GM18870 (cell line): ENCODE measurements at regions not wholly inside any gene's neighbourhood (a gene's known extent, or its start where the extent isn't known, plus 50 kb on each side); places are given as distances from the start of the nearest gene placed in this dataset.
"Not testable (repeated sequence)": the region's sequence is repeated elsewhere in the genome, so short reads cannot be mapped to it uniquely, and the experiment has no call there.

Source experiments
- ATAC-seq: cut with Tn5 transposase; IDR thresholded peaks from one replicate; pipeline ENCODE4 v1.9.1; 2021; ENCODE audit warnings: moderate library complexity; ENCODE audit not compliant: unreplicated experiment

DNA sequence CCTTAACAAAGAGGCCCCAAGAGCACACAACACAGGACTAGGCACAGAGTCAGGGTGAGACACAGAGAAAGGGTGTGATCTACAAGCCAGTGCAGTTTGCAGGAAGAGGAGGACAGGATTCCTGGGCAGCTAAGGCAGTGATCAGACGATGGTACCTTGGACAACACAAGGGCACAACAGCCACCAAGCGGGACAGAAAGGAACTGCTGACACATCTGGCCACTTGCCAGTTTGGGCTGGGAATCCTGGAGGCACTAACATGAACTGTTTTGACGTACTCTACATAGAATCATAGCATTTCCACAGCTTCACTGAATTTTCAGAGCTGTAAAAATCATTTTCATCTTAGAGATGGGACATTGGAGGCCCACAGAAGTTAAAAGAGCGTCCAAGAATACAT is 221.5 kb upstream of the SLC35G4 start:
- no peak for ATAC-seq

DNA sequence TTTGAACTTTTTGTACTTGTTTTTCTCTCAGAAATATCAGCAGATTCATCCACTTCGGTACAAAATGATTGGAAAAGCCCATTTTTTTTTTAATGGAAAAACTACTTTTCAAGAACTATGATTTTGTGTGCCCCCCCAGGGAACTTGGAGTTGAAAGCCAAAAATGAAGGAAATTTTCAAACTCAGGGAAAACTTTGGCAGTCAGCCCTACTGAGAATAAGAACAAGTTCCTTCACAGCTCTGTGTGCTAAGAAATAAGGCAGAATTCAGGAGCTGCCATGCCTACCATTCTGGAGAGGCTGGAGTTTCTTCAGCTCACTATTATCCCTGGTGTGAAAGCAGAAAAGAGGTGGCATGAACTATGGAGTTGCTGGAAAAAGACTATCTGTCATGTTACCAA is 226.0 kb upstream of the SLC35G4 start:
- ATAC-seq = no peak

DNA sequence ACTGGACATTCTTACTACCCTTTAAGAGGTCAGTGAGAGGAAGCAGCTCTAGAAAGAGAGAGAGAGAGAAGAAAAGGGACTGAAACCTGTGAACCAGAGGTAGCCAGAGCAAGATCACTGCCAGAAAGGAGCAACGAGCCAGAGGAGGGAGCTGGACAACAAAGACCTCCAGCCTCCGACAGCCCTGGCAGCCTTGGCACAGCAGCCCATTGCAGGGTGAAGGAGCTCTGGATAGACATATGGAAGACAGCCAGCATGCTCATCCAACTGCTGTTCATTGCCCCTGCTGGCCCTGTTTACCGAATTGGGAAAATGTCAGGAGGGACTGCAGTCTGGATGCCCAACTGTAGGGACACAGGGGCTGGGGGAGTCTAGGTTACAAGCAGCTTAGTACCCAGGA is 228.4 kb upstream of the SLC35G4 start:
- ATAC-seq = no peak

DNA sequence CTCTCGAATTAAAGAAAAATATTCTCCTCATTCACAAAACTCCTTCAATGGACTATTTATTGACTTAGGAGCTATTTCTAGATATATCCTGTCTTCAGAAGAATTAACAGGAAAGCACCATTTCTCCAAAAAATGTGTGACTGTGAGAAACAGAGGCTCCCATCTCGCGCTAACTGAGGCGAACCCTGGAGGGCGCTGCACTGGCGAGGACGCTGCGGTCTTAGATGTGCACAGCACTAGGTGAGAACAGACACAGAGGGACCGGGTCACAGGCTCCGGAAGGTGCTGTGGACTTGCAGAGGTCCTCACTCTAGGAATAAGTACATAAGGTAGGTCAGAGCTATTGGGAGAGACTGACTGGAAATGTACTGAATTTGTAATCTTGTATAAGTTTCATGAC is 229.7 kb upstream of the SLC35G4 start:
- no peak for ATAC-seq

DNA sequence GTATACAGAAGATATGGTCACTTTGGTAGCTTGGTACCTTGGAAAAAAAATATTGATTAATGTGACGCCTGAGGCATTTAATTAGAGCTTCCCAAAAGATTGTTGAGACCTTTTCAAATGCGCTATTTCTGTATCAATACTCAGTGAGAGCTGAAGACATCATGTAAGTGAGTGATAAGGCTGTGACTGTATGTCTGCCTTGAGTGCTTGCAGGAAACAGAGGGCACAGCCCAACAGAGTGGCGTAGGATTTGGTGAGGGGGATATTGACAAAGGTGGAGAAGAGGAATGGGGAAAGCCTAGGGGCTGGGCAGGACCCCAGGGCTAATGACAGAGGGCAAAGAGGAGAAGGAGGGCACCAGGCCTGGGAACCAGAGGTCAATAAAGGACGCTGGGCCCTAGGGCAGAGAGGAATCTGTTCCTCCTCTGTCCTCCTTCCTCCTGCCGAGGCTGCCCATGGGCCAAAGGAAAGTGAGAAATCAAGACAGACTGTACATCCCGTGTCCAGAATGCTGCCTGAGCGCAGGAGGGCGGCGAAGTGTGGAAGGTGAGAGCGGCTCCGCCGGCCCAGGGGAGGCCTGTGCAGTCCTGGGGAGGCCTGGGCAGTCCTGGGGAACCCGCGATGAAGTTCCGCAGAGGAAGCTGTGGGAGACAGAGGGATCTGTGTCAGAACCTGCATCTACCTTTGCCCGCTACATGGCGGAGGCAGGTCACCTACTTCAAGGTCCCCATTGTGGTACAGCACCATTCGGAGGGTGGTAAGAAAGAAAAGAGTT is 228.6 kb upstream of the PIEZO2 start:
- no peak for ATAC-seq

DNA sequence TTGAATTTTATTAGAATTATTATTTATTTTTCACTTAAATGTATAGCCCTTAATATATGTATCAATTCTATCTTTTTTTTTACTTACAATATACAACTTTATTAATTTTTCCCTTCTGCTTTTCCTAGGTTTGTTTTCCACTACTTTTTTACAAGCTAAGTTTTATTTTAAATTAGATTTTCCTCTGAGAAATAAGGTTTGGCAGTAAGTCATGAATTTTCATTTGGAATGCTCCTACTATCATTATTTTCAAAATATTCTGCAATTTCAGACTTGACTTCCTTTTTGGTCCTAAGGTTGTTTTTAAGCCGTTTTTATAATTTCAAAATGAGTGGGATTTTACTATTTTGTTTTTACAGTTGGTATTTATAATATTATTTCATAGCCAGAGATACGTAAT is 222.8 kb upstream of the PIEZO2 start:
- ATAC-seq = no peak

DNA sequence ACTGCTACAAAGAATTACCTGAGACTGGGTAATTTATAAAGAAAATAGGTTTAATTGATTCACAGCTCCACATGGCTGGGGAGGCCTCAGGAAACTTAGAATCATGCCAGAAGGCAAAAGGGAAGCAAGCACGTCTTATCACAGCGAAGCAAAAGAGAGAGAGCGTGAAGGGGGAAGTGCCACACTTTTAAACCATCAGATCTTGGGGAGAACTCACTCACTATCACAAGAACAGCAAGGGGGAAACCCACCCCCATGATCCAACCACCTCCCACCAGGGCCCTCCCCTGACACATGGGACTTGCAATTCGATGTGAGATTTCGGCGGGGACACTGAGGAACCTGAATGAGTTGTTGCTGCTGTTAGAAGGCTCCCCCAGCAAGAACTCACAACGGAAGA is 220.2 kb upstream of the PIEZO2 start:
- ATAC-seq = no peak

DNA sequence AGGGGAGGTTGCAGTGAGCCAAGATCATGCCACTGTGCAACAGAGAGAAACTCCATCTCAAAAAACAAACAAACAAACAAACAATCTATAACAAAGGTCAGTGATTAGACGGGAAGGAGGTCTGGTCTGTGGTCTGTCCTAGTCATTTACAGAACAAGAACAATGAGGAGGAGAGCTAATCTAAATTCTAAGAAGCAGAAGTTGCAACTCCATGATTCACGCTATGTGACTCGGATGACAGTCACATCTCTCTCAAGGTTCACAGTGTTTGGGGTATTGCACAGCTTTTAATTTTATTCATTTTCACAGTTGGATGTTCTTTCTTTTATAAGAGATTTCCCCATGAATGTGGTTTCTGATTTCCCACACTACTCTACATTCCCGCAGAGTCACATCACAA is 218.7 kb upstream of the PIEZO2 start:
- no peak for ATAC-seq

DNA sequence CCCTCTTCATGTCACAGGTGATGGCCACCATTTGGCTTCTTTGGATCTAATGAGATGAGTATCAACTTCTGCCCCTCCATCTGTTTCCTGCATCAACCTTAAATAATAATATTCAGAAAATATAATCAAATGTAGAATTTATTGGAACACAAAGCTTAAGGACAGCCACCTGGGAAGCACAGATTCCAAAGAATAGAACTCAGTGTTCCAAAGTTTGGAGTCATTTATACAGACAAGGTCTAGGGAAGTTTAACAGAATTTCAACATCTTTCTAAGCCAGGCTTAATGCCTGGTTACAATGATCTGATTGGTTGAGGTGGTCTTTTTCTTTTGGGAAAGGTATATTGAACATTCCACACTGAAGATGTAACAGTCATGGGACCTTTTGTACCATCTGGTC is 218.0 kb upstream of the PIEZO2 start:
- no peak for ATAC-seq

DNA sequence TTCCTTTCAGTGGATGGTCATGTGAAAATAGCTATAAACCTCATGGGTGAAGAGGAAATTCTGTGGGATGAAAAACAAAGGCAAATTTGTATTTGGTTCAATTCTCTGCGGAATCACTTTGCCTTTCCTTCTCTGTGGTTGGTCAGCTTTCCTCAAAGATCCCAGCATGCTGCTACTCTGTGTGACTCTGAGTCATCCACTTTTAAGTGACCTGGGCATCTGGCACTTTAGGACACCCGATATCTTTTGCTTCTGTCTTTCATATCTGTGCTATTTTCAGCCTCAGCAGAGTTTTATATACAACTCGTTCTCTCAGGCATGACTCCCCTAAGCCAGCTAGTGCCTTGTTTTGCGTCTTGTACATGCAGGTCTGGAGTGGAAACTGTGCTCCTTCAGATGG is 217.0 kb upstream of the PIEZO2 start:
- no peak for ATAC-seq

DNA sequence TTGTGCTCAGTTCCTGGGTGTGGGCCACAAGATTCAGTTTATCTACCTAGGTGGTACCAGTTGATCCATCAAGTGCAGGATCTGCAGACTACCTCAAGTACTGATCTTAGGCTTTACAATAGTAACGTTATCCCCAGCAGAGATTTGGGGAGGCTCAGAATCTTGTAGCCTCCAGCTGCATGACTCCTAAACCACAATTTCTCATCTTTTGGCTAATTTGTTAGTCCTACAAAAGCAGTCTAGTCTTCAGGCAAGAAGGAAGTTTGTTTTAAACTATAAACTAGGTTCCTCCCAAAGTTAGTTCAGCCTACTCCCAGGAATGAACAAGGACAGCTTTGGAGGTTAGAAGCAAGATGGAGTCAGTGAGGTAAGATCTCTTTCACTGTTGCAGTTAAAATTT is 213.5 kb upstream of the PIEZO2 start:
- ATAC-seq = no peak

DNA sequence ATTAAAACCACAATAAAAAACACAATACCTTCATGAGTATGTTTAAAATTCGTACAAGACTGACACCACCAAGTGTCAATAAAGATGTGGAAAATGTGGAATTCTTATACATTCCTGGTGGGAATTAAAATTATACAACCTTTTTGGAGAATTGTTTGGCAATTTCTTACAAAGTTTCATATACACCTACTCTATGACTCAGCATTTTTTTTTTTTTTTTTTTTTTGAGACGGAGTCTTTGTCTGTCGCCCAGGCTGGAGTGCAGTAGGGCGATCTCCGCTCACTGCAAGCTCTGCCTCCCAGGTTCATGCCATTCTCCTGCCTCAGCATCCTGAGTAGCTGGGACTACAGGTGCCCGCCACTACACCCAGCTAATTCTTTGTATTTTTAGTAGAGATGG is 212.5 kb upstream of the PIEZO2 start:
- ATAC-seq = not testable (repeated sequence)

DNA sequence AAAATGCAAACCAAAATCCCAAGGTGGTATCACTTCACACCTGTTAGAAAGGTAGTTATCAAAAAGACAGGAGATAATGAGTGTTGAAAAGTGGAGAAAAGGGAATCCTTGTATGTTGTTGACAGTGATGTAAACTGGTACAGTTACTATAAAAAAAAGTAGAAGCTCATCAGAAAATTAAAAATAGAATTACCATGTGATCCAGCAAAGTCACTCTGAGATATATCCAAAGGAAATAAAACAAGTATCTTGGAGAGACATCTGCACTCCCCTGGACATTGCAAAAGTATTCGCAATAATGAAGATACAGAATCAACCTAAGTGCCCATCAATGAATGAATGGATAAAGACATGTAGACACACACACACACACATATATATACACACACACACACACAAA is 208.3 kb upstream of the PIEZO2 start:
- no peak for ATAC-seq

DNA sequence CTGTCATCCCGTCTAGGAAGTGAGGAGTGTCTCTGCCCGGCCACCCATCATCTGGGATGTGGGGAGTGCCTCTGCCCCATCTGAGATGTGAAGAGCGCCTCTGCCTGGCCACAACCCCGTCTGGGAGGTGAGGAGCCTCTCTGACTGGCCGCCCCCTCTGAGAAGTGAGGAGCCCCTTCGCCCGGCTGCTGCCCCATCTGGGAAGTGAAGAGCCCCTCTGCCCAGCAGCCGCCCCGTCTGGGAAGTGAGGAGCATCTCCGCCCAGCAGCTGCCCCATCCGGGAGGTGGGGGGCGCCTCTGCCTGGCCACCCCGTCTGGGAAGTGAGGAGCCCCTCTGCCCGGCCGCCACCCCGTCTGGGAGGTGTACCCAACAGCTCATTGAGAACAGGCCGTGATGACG is 195.2 kb upstream of the PIEZO2 start:
- not testable (repeated sequence) for ATAC-seq

DNA sequence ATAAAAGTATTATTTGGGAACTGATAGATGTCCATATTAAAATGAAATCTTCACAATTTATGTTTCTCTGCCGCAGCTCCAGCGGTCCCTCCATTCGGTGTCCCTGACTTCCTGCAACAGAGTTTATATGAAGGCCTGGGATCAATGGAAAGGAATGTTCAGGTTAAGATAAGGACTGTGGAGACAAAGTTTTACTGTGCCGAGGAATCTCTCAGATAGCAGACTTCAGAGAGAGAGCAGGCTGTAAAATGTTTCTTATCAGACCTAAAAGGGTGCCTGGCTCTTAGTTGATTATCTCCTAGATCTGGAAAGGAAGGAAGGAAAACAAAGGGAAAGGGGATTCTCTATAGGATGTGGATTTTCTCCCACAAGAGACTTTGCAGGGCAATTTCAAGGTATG is 193.7 kb upstream of the PIEZO2 start:
- no peak for ATAC-seq

DNA sequence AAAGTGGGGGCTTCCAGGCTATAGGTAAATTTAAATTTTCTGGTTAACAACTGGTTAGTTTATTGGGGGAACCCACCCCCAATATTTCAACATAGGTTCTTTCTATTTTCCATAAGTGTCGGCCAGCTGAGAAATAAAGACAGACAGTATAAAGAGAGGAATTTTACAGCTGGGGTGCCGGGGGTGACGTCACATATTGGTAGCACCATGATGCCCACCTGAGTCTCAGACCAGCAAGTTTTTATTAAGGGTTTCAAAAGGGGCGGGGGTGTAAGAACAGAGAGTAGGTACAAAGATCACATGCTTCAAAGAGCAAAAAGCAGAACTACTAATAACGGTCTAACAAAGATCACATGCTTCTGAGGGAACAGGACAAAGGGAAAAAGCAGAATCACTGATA is 192.7 kb upstream of the PIEZO2 start:
- not testable (repeated sequence) for ATAC-seq

DNA sequence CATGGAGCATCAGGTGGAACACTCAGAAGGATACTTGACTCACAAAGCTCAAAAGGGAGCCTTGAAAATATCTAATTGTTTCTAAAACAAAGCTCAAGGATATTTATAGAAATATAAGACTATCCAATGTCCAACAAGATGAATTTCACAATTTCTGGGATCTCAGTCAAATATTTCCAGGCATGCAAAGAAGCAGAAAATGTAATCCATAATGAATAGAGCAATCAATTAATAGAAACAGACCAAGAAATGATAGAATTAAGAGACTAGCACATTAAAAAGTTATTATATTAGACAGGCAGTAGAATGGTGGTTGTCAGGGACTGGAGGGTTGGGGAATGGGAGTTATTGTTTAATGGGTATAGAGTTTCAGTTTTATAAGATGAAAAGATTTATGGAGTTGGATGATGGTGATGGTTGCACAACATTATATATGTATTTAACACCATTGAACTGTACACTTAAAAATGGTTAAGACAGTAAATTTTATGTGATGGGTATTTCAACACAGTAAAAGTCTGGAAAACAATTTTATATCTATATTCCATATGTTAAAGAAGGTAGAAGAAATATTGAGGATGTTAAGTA is 189.9 kb upstream of the PIEZO2 start:
- ATAC-seq = no peak

DNA sequence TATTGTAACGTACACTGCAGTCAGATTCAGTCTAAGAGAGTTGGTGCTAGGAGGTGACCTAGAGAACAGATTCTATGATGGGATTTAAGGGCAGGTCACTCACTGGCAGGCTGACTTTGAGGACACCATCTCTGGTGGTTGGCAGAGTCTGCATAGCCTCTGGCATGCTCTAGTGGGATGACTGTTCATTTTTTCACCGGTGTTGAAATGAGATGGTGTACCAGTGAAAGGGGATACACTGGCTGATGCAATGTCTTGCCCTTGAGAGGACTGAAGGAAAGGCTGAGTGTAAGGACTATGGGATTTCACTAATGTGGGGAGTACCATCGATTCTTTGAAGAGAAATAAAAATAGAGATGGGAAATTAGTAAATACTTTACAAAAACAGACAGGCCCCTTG is 186.9 kb upstream of the PIEZO2 start:
- ATAC-seq = no peak

DNA sequence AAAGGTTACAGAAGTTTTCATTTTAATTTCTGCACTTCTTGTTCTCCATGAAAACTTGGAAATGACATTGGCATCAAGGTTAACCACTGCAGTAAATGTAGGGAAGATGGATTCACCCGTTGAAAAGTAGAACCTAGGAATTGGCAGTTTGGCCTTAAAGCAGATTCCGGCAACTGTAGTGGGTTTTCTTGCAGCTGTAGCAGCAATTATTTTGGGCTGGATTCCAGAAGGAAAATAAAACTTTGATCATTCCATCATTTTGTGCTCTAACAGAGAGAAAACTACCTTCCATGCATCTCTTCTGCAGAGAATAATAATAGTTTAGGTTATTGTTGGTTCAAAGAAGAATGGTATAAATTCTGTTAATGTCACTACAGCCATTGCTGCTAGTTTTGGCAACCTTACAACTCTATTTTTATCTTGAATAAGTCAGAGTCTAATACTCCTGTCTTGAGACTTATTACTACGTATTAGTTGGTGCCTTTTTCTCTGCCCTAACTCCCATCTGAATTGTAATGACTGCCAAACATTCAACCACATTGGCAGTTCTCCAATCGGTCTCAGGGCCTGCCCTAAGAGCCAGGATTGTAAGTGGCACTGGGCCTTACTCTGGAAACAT is 178.1 kb upstream of the PIEZO2 start:
- no peak for ATAC-seq

DNA sequence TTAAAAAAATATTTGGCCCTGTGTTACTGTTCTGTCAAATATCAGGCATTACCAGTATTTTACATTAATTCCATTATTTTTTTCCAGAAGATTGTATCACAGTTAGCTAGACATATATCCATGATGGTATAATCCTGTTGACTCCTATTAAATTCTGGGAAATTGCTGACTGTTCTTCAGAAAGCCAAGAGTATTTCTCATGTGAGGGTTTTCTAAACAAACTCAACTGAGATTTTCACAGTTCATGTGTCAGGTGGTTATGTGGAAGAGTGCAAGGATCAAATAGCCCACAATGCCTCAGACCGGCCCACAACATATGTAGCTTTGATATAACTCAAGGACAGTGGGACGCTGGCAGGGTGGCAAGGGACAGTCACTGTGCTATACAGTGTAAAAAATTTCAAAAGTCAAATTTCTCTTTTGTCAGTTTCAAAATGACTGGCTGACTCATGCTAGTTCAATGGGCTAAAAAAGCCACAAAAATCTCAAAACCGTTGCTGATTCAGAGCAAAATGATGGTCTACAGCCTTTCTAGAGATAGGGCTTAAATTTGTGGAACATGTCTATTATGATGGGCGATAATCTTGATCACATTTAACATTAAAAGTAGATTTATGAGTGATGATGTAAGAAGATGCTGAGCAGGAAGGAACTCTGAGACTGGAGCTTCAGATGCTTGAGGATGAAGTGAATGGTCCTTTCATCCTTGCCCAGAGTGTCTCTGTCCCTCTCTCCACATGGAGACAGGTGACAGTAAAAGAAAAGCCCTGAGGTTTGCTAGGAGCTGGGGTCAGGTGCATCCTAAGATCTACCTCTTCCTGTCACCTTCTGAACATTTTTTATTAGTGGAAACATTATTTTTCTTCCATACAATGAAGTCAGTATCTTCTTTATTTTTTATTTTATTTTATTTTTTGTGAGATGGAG is 175.8 kb upstream of the PIEZO2 start:
- peak; percentile 88 for ATAC-seq

DNA sequence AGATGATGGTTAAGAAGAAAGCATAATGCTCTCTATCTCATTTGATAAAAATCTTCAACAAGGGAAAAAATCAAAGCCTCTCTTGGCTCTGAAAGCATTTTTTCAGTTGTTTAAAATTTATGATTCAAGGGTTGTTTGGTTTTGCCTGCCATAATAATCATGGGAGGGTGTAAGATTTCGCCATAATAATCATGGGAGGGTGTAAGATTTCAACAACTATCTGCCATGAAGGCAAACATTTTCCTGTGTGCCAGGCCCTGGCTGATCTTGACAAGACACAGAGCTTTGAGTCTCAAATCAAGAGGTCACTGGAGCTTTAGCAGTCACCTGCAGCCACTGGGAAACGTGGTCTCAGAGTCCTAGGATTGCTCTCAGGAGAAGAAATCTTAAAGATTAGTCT is 175.1 kb upstream of the PIEZO2 start:
- ATAC-seq = no peak
